NCI-H345 treated with DMSO at 0.1 percent for 48 hours (cell line): ENCODE measurements at regions not wholly inside any gene's neighbourhood (a gene's known extent, or its start where the extent isn't known, plus 50 kb on each side); places are given as distances from the start of the nearest gene placed in this dataset.
A peak's percentile ranks its signal among the peaks of the same experiment; 100 is the strongest.
"Not testable (repeated sequence)": the region's sequence is repeated elsewhere in the genome, so short reads cannot be mapped to it uniquely, and the experiment has no call there.

Source experiments
- DNase-seq: peaks from one replicate; lab custom pipeline; 2025; ENCODE audit not compliant: unreplicated experiment; lab: John Stamatoyannopoulos, UW

GRCh38 chr4:111359602-111360001, 736.7 kb upstream of the PITX2 start:
- no peak for DNase-seq

- DNase-seq, result no peak
Measured at GRCh38 chr4:111360906-111361305, 738.0 kb upstream of the PITX2 start.

- no peak for DNase-seq
Measured at GRCh38 chr4:111362941-111363361, 740.1 kb upstream of the PITX2 start.

GRCh38 chr4:111377880-111378279, 755.0 kb upstream of the PITX2 start:
- not testable (repeated sequence) for DNase-seq

- no peak for DNase-seq
Measured at GRCh38 chr4:111388561-111388960, 756.7 kb upstream of the FAM241A start.

GRCh38 chr4:111391829-111392228, 753.4 kb upstream of the FAM241A start:
- DNase-seq, result no peak

- DNase-seq, result no peak
Measured at GRCh38 chr4:111393781-111394180, 751.5 kb upstream of the FAM241A start.

GRCh38 chr4:111398906-111399330, 746.3 kb upstream of the FAM241A start:
- no peak for DNase-seq

- DNase-seq, result peak; percentile 19
Measured at GRCh38 chr4:111399623-111400022, 745.6 kb upstream of the FAM241A start.

GRCh38 chr4:111400741-111401140, 744.5 kb upstream of the FAM241A start:
- peak; percentile 84 for DNase-seq

GRCh38 chr4:111404673-111405072, 740.6 kb upstream of the FAM241A start:
- no peak for DNase-seq

GRCh38 chr4:111405989-111406388, 739.3 kb upstream of the FAM241A start:
- DNase-seq, result no peak

- no peak for DNase-seq
Measured at GRCh38 chr4:111410571-111410970, 734.7 kb upstream of the FAM241A start.

- DNase-seq, result no peak
Measured at GRCh38 chr4:111417521-111417920, 727.7 kb upstream of the FAM241A start.

GRCh38 chr4:111433441-111433840, 711.8 kb upstream of the FAM241A start:
- DNase-seq, result no peak

GRCh38 chr4:111434586-111434985, 710.7 kb upstream of the FAM241A start:
- no peak for DNase-seq

- no peak for DNase-seq
Measured at GRCh38 chr4:111435986-111436744, 709.1 kb upstream of the FAM241A start.

- DNase-seq, result no peak
Measured at GRCh38 chr4:111441687-111442086, 703.6 kb upstream of the FAM241A start.

GRCh38 chr4:111444836-111445235, 700.4 kb upstream of the FAM241A start:
- DNase-seq, result not testable (repeated sequence)

- no peak for DNase-seq
Measured at GRCh38 chr4:111449657-111450056, 695.6 kb upstream of the FAM241A start.

- DNase-seq, result no peak
Measured at GRCh38 chr4:111450867-111451266, 694.4 kb upstream of the FAM241A start.

GRCh38 chr4:111453216-111453615, 692.0 kb upstream of the FAM241A start:
- no peak for DNase-seq

GRCh38 chr4:111454961-111455360, 690.3 kb upstream of the FAM241A start:
- DNase-seq, result no peak
